Astrocyte of the spinal cord (primary cell): ENCODE measurements at regions not wholly inside any gene's neighbourhood (a gene's known extent, or its start where the extent isn't known, plus 50 kb on each side); places are given as distances from the start of the nearest gene placed in this dataset.
A peak's percentile ranks its signal among the peaks of the same experiment; 100 is the strongest.
"Not testable (repeated sequence)": the region's sequence is repeated elsewhere in the genome, so short reads cannot be mapped to it uniquely, and the experiment has no call there.

Experiments used
- DNase-seq: peaks from one replicate; pipeline ENCODE4 v3.0.0; 2011; ENCODE audit warnings: low read depth, low spot score
- H3K4me3 ChIP-seq: 2 replicates; pipeline ENCODE4 v1.5.1; 2011; ENCODE audit warnings: low read depth, mild to moderate bottlenecking, low read length, moderate library complexity
- in situ Hi-C: cut with HindIII; loops from 2 replicates; pipeline ENCODE4 v1.10.0; 2017; ENCODE audit warnings: low sequenced_read_pairs
- TF ChIP-seq, protein P1 (sequence below): IDR thresholded peaks from 2 replicates; pipeline ENCODE4 v1.5.1; 2012; ENCODE audit warnings: low read depth, mild to moderate bottlenecking, low read length, inconsistent platforms

DNA sequence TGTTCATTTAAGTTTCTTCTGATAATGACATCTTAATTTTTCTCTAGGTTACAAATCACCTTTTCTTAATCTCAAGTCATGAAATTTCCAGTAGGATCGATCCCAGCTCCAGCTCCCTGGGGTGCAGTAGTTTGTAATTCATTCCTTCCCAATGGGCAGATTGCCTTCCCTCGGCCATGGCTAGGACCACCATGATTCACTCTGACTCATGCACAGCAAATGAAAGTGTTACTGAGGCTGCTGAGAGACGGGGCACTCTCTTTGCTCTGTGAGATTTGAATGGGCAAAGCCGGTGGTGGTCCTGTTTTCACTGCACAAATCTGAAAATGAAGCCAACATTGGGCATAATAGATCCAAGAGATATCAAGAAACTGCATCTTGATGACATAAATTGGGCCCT lies 202.8 kb upstream of the IRS2 start:
- peak; percentile 76 for DNase-seq
- in situ Hi-C loops: no loop called here
- H3K4me3 ChIP-seq: no peak overlapping the region
- TF ChIP-seq, protein P1, sequence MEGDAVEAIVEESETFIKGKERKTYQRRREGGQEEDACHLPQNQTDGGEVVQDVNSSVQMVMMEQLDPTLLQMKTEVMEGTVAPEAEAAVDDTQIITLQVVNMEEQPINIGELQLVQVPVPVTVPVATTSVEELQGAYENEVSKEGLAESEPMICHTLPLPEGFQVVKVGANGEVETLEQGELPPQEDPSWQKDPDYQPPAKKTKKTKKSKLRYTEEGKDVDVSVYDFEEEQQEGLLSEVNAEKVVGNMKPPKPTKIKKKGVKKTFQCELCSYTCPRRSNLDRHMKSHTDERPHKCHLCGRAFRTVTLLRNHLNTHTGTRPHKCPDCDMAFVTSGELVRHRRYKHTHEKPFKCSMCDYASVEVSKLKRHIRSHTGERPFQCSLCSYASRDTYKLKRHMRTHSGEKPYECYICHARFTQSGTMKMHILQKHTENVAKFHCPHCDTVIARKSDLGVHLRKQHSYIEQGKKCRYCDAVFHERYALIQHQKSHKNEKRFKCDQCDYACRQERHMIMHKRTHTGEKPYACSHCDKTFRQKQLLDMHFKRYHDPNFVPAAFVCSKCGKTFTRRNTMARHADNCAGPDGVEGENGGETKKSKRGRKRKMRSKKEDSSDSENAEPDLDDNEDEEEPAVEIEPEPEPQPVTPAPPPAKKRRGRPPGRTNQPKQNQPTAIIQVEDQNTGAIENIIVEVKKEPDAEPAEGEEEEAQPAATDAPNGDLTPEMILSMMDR: no peak

DNA sequence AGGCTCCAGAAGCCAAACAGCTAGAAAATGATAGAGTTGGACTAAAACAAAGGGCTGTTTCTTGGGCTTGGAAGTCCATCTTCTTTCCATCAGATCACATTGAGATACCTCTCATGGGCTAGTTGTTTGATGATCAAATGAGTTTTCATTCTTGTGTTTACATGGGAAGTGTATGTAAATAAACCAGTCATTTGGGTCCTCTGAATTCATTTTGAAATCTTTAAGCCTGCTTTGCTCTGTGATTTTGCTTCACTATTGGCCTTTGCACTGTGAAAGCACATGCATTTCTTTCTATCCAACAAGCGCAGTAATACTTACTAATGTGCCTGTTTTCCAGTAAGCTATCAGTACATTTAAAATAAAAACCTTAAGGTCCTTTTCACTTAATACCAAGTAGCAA lies 200.5 kb upstream of the IRS2 start:
- in situ Hi-C loops: no loop called here
- no peak for DNase-seq
- TF ChIP-seq, protein P1: no peak
- no peak overlapping the region for H3K4me3 ChIP-seq

DNA sequence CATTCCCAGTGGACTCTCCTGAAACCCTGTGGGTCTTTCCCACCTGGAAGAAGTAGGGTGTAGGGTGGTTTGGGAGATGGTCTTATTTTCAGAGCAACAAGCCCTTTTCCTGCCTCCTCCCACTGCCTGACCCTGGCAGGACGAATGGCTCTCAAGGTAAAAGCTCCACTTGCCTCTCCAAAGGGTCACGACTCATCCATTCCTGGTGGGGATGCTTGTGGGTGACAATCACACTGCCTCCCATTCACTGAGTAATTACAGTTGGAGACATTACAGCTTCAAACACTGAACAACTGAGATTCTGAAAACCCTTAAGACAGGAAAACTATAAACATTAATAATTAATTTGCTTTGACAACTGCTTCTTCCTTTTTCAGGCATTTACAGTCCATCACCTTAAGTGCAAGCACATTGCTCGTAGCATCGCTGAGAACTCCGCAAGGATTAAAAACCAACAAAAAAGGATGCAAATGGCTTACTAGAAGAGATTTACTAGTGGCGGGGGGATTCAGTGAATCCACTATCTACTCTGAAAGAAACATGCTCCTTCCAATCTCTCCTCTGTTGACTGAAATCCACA lies 199.6 kb upstream of the IRS2 start:
- no peak for DNase-seq
- in situ Hi-C loops: no loop called here
- H3K4me3 ChIP-seq: no peak overlapping the region
- TF ChIP-seq, protein P1: no peak

DNA sequence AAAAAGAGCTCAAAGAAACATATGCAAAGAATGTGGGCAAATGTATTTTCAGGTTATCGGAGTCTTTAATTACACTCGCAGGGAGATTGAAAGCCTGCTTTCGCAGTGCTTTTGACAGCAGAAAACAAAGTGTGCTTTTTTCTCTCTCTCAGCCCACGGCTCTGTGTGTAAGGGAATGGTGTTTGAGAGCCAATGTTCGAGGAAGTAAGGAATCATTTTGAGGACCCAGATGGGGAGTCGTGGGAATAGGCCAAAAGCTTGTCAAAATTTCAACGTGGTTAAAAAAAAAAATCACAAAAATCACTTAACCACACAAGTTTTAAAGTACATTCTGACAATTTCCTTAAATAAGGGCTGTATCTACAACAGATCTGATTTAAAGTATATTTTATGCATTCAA lies 197.1 kb upstream of the IRS2 start:
- DNase-seq: no peak
- H3K4me3 ChIP-seq: no peak overlapping the region
- in situ Hi-C loops: no loop called here
- TF ChIP-seq, protein P1: no peak

DNA sequence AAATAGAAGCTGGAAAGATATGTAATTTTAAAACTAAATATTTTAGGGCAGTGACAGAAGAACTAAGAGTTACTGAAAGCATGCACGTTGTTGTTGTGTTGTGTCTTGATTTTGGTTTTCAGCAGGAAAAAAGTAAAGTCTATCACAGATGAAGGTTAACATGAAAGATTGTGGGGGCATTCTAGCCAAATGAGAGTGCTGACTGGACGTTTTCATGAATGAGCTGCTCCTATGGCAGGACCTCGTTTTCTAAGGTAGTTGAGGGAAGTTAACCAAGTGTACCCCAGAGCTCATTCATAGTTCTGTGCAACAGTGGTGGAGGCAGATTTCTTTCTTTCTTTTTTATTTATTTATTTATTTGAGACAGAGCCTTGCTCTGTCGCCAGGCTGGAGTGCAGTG lies 194.6 kb upstream of the IRS2 start:
- no peak for DNase-seq
- in situ Hi-C loops: no loop called here
- H3K4me3 ChIP-seq: no peak overlapping the region
- TF ChIP-seq, protein P1: no peak

DNA sequence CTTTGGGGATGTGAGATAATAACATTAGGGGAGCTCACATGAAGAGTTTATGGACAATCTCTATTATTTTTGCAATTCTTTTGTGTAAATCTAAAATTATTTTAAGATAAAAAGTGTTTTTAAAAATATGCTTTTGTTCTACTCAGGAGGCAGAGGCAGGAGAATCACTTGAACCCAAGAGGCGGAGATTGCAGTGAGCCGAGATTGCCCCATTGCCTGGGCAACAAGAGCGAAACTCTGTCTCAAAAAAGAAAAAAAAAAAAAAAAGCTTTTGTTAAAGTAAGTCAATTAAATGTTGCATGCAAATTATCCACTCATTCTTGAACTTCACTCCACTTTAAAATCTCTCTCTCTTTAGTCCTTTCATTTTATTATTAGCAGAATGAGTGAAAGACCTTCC lies 193.3 kb upstream of the IRS2 start:
- DNase-seq, in situ Hi-C loops, H3K4me3 ChIP-seq: not testable (repeated sequence)

DNA sequence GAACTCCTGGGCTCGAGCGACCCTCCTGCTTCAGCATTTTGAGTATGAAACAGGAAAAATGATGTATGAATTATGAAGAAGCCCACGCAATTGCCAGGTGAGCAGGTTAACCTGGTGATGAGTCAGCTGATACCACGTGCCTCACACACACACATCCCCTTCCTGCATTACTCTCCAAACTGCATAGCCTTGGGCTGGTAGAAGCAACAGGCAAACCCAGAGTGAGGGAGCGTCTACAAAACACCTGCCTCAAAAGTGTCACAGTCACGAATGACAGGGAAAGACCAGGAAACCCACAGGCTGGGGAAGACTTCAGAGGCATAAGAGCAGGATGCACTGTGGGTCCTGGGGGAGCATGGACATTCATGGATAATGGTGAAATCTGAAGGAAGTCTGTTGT lies 192.8 kb upstream of the IRS2 start:
- TF ChIP-seq, protein P1: no peak
- no peak overlapping the region for H3K4me3 ChIP-seq
- in situ Hi-C loops: no loop called here
- DNase-seq: no peak
